ENCODE measurements at regions not wholly inside any gene's neighbourhood (a gene's known extent, or its start where the extent isn't known, plus 50 kb on each side); places are given as distances from the start of the nearest gene placed in this dataset.

GRCh38 chr2:193818801-193819499 is 1624.2 kb upstream of the TMEFF2 start:
- TF ChIP-seq POLR2AphosphoS5 (IDR thresholded peaks at IDR 0.05; ENCODE audit: low read depth, low read length): no peak
- no peak for TF ChIP-seq ELF1 (IDR thresholded peaks at IDR 0.05; ENCODE audit: borderline replicate concordance, low read depth)
- no peak for TF ChIP-seq SP1 (IDR thresholded peaks at IDR 0.05; ENCODE audit: low read depth)
- TF ChIP-seq ZBTB33 (IDR thresholded peaks at IDR 0.05; ENCODE audit: extremely low read depth, insufficient replicate concordance, low read length): no peak
- TF ChIP-seq MAX (IDR thresholded peaks at IDR 0.05): no peak
- TF ChIP-seq POLR2A (IDR thresholded peaks at IDR 0.05; ENCODE audit: borderline replicate concordance, extremely low read depth, insufficient read depth, insufficient read length): no peak
- TF ChIP-seq FOSL1 (IDR thresholded peaks at IDR 0.05; ENCODE audit: low read depth): no peak
- TF ChIP-seq REST (IDR thresholded peaks at IDR 0.05; ENCODE audit: low read depth): no peak
- TF ChIP-seq CEBPB (IDR thresholded peaks at IDR 0.05; ENCODE audit: low read depth): no peak
- TF ChIP-seq ZNF274 (IDR thresholded peaks at IDR 0.05; ENCODE audit: low read depth, low read length): no peak
- TF ChIP-seq SIN3A (IDR thresholded peaks at IDR 0.05; ENCODE audit: low read depth): no peak
- no peak for TF ChIP-seq EZH2phosphoT487 (IDR thresholded peaks at IDR 0.05; ENCODE audit: borderline replicate concordance)
- TF ChIP-seq CBX3 (IDR thresholded peaks at IDR 0.05; ENCODE audit: low read depth): no peak
- no peaks in the 10 kb centered on the region for H3K36me3 ChIP-seq (ENCODE audit: control insufficient read depth in 1 of 2, insufficient read depth in 2 of 2, low read length in 2 of 2)
- ATAC-seq (no peak), DNase-seq (ENCODE audit: low read depth, low spot score) (no peak)
- H3K9me2 ChIP-seq (ENCODE audit: insufficient read depth): no peaks in the 10 kb centered on the region
- no peak overlapping the region for H3K4me2 ChIP-seq (ENCODE audit: low read length)
- no peak overlapping the region for H3K9ac ChIP-seq (ENCODE audit: low read length)
- BruUV-seq (replicated peaks): no TSS peak
- H3K79me2 ChIP-seq (ENCODE audit: insufficient read depth, low read length): no peaks in the 10 kb centered on the region
- POLR2A ChIA-PET: no interaction called here
- CTCF ChIA-PET: no interaction called here
- no peaks in the 10 kb centered on the region for H3K27me3 ChIP-seq (ENCODE audit: insufficient read depth, low read length)
- RAD21 ChIA-PET (ENCODE audit: low non-redundant PET in 1 of 2, low total read pairs in 2 of 2, uncharacterized antibody in 2 of 2, unreplicated experiment in 2 of 2): no interaction called here
- no peak overlapping the region for H3K27ac ChIP-seq (ENCODE audit: low read depth, low read length)
- intact Hi-C loops (cut with micrococcal nuclease): no loop called here
- H2AFZ ChIP-seq (ENCODE audit: low read depth, low read length, poor library complexity, severe bottlenecking): no peak overlapping the region
- no peak overlapping the region for H3K4me3 ChIP-seq (replicated peaks in 1 of 2; ENCODE audit: low read depth in 1 of 2, low read length in 2 of 2)
- 0 out of 4 replicates have a peak, but pooled peaks cover 0 to 7% of the 10 kb centered on the region in 2 experiments for H3K9me3 ChIP-seq (ENCODE audit: control insufficient read depth in 1 of 2, insufficient read depth in 1 of 2, low read depth in 1 of 2, low read length in 2 of 2)
- H3K4me1 ChIP-seq (ENCODE audit: control insufficient read depth in 1 of 2, insufficient read depth in 2 of 2, low read length in 2 of 2): peaks cover 0 to 2% of the 10 kb centered on the region in 2 experiments; a peak in 2 of 4 replicates
- H4K20me1 ChIP-seq (ENCODE audit: insufficient read depth): no peaks in the 10 kb centered on the region

Measured in HCT116 (cell line).